Tibial artery (tissue), 4 donors: ENCODE measurements at regions not wholly inside any gene's neighbourhood (a gene's known extent, or its start where the extent isn't known, plus 50 kb on each side); places are given as distances from the start of the nearest gene placed in this dataset.

Experiments used
- DNase-seq, 2 donors: peaks; one replicate each; pipeline ENCODE4 v3.0.0-alpha.2; 2019
- H3K27ac ChIP-seq, 2 donors: fragments of 200-600 bp; sonication (generic) in 1 of 2; 1 replicate in 1 of 2; 2 replicates in 1 of 2; pipeline ENCODE4 v1.5.1; 2018 to 2019; ENCODE audit warnings: mild to moderate bottlenecking in 1 of 2
- H3K27me3 ChIP-seq, 2 donors: fragments of 200-600 bp; sonication (generic) in 1 of 2; one replicate each; pipeline versions ENCODE4 v1.5.1 to v1.6.0; 2016 to 2019
- H3K36me3 ChIP-seq, 3 donors: fragments of 200-600 bp; sonication (generic) in 2 of 3; one replicate each; pipeline ENCODE4 v1.5.1; 2016 to 2019; ENCODE audit warnings: mild to moderate bottlenecking in 2 of 3
- H3K4me1 ChIP-seq, 4 donors: fragments of 200-600 bp; sonication (generic) in 2 of 4; 1 replicate in 3 of 4; 2 replicates in 1 of 4; pipeline ENCODE4 v1.5.1; 2016 to 2019
- H3K4me3 ChIP-seq, 2 donors: fragments of 200-600 bp; sonication (generic) in 1 of 2; 1 replicate in 1 of 2; 2 replicates in 1 of 2; pipeline ENCODE4 v1.5.1; 2018 to 2019; ENCODE audit warnings: mild to moderate bottlenecking in 2 of 2
- H3K9me3 ChIP-seq, 3 donors: fragments of 200-600 bp; sonication (generic) in 1 of 3; one replicate each; pipeline ENCODE4 v1.5.1; 2016 to 2019
- CTCF ChIP-seq, 2 experiments: fragments of 200-600 bp in 1 of 2; fragments of 450-650 bp in 1 of 2; IDR thresholded peaks; one replicate each; pipeline ENCODE4 v1.5.1; 2017 to 2019; ENCODE audit warnings: antibody characterized with exemption in 2 of 2, mild to moderate bottlenecking in 1 of 2, moderate library complexity in 1 of 2
- intact Hi-C: fragments of 100-400 bp; cut with DNase I; formaldehyde crosslinking; loops from one replicate; pipeline ENCODE4 v1.15.0; 2023; ENCODE audit warnings: low total_unique reads

- Histone ChIP-seq H3K4me3 (no peak overlapping the region), H3K36me3 (no peaks in the 10 kb centered on the region), H3K27me3 (no peaks in the 10 kb centered on the region), H3K27ac (no peak overlapping the region), H3K9me3 (no peaks in the 10 kb centered on the region), H3K4me1 (no peaks in the 10 kb centered on the region)
- TF ChIP-seq CTCF (IDR thresholded peaks at IDR 0.05) = no peak
- no peak for DNase-seq
- intact Hi-C loops = no loop called here
Measured at GRCh38 chr3:67882981-67883380, 228.6 kb upstream of the SUCLG2 start.

GRCh38 chr3:67876261-67876660 lies 221.8 kb upstream of the SUCLG2 start:
- H3K4me3 ChIP-seq = no peak overlapping the region
- no peaks in the 10 kb centered on the region for H3K27me3 ChIP-seq
- H3K4me1 ChIP-seq = no peaks in the 10 kb centered on the region
- no peak for TF ChIP-seq CTCF (IDR thresholded peaks at IDR 0.05)
- H3K27ac ChIP-seq = no peak overlapping the region
- no peaks in the 10 kb centered on the region for H3K9me3 ChIP-seq
- H3K36me3 ChIP-seq = no peaks in the 10 kb centered on the region
- intact Hi-C loops = no loop called here
- DNase-seq = no peak

- TF ChIP-seq CTCF (IDR thresholded peaks at IDR 0.05) = no peak
- intact Hi-C loops = no loop called here
- no peak overlapping the region for H3K4me3 ChIP-seq
- DNase-seq = no peak
- H3K9me3 ChIP-seq = no peaks in the 10 kb centered on the region
- H3K4me1 ChIP-seq = no peaks in the 10 kb centered on the region
- H3K27me3 ChIP-seq = no peaks in the 10 kb centered on the region
- H3K36me3 ChIP-seq = no peaks in the 10 kb centered on the region
- H3K27ac ChIP-seq = no peak overlapping the region
Measured at GRCh38 chr3:67875858-67876257, 221.4 kb upstream of the SUCLG2 start.

GRCh38 chr3:67875338-67875737 lies 220.9 kb upstream of the SUCLG2 start:
- TF ChIP-seq CTCF (IDR thresholded peaks at IDR 0.05) = no peak
- no peak for DNase-seq
- Histone ChIP-seq H3K27ac (no peak overlapping the region), H3K27me3 (no peaks in the 10 kb centered on the region), H3K4me3 (no peak overlapping the region), H3K9me3 (no peaks in the 10 kb centered on the region), H3K36me3 (no peaks in the 10 kb centered on the region), H3K4me1 (no peaks in the 10 kb centered on the region)
- intact Hi-C loops = no loop called here

GRCh38 chr3:67870477-67870876 lies 216.1 kb upstream of the SUCLG2 start:
- intact Hi-C loops = no loop called here
- H3K9me3 ChIP-seq = no peaks in the 10 kb centered on the region
- H3K4me3 ChIP-seq = no peak overlapping the region
- H3K4me1 ChIP-seq = no peaks in the 10 kb centered on the region
- DNase-seq = no peak
- H3K27ac ChIP-seq = no peak overlapping the region
- no peaks in the 10 kb centered on the region for H3K27me3 ChIP-seq
- H3K36me3 ChIP-seq = no peaks in the 10 kb centered on the region
- no peak for TF ChIP-seq CTCF (IDR thresholded peaks at IDR 0.05)

- no peaks in the 10 kb centered on the region for H3K4me1 ChIP-seq
- intact Hi-C loops = no loop called here
- H3K27ac ChIP-seq = no peak overlapping the region
- no peak overlapping the region for H3K4me3 ChIP-seq
- no peaks in the 10 kb centered on the region for H3K36me3 ChIP-seq
- H3K9me3 ChIP-seq = no peaks in the 10 kb centered on the region
- no peaks in the 10 kb centered on the region for H3K27me3 ChIP-seq
- no peak for TF ChIP-seq CTCF (IDR thresholded peaks at IDR 0.05)
- DNase-seq = no peak
Measured at GRCh38 chr3:67866571-67866970, 212.2 kb upstream of the SUCLG2 start.
